K562 (cell line): ENCODE measurements at regions not wholly inside any gene's neighbourhood (a gene's known extent, or its start where the extent isn't known, plus 50 kb on each side); places are given as distances from the start of the nearest gene placed in this dataset.

Experiments used
- ATAC-seq: fragments of 200-7000 bp; cut with Tn5 transposase; 3 replicates; pipeline ENCODE4 v1.9.1; 2020; ENCODE audit warnings: moderate library complexity
- BruUV-seq: library from RNA; stranded (reverse); fragments of 400-500 nt; replicated peaks from 2 replicates; lab custom pipeline; 2021; lab: Mats Ljungman, UMichigan
- CTCF ChIA-PET: fragments of 300-600 bp; formaldehyde crosslinking; extraction: SDS; loops from one replicate; lab custom pipeline; 2021; ENCODE audit warnings: low intra/inter-chr PET ratio; lab: Yijun Ruan, JAX
- POLR2A ChIA-PET: fragments of 300-600, 350-650 bp; sonication (Branson Sonifier 250); formaldehyde crosslinking; extraction: SDS; loops from one replicate; lab custom pipeline; 2021; ENCODE audit warnings: antibody characterized with exemption, inconsistent platforms; lab: Yijun Ruan, JAX
- DNase-seq, 4 experiments: peaks; one replicate each; pipeline versions ENCODE4 v3.0.0 to v3.0.0-alpha.2; 2011 to 2018; ENCODE audit warnings: low spot score in 3 of 4, mixed read lengths in 3 of 4; ENCODE audit errors: extremely low read depth in 1 of 4
- FAIRE-seq: peaks from 2 replicates; lab custom pipeline; 2011; peaks lifted over from hg19 to GRCh38; lab: Jason Lieb, UNC
- H2AFZ ChIP-seq: 2 replicates; pipeline ENCODE4 v1.6.0; 2011; ENCODE audit warnings: low read depth, low read length, control low read depth, inconsistent platforms
- H3K27ac ChIP-seq: fragments of 200-600 bp; 3 replicates; pipeline ENCODE4 v1.8.0; 2011; ENCODE audit warnings: low read depth, mild to moderate bottlenecking, control low read depth, inconsistent platforms, low read length, moderate library complexity, mixed read lengths; ENCODE audit errors: extremely low read depth
- H3K27me3 ChIP-seq, 2 experiments: fragments of 300-600 bp in 1 of 2; 2 replicates in 1 of 2; 3 replicates in 1 of 2; pipeline versions ENCODE4 v1.6.0 to v1.8.0; 2011; ENCODE audit warnings: inconsistent platforms in 2 of 2, low read length in 2 of 2, mild to moderate bottlenecking in 1 of 2, mixed read lengths in 1 of 2, moderate library complexity in 1 of 2; ENCODE audit not compliant: control insufficient read depth in 2 of 2, insufficient read depth in 2 of 2
- H3K36me3 ChIP-seq: fragments of 300-600 bp; 3 replicates; pipeline ENCODE4 v1.8.0; 2011; ENCODE audit warnings: mild to moderate bottlenecking, low read length, inconsistent platforms; ENCODE audit not compliant: control insufficient read depth, insufficient read depth
- H3K4me1 ChIP-seq, 2 experiments: fragments of 200-600 bp in 1 of 2; replicated peaks in 1 of 2; 2 replicates in 1 of 2; 3 replicates in 1 of 2; pipeline versions ENCODE4 v1.5.1 to v1.8.0; 2011; ENCODE audit warnings: inconsistent platforms in 2 of 2, low read length in 2 of 2, mild to moderate bottlenecking in 1 of 2, mixed read lengths in 1 of 2, moderate library complexity in 1 of 2; ENCODE audit not compliant: control insufficient read depth in 2 of 2, insufficient read depth in 2 of 2
- H3K4me2 ChIP-seq: 2 replicates; pipeline ENCODE4 v1.6.1; 2011; ENCODE audit warnings: low read length, control low read depth, inconsistent platforms, mixed read lengths; ENCODE audit not compliant: insufficient read depth
- H3K4me3 ChIP-seq: fragments of 200-600 bp; sonication (generic), shearing (Covaris generic); 2 replicates; pipeline ENCODE4 v1.5.1; 2016; ENCODE audit warnings: control low read depth, inconsistent platforms
- H3K79me2 ChIP-seq: fragments of 200-600 bp; 3 replicates; pipeline ENCODE4 v1.8.0; 2011; ENCODE audit warnings: low read length, inconsistent platforms; ENCODE audit not compliant: control insufficient read depth, insufficient read depth
- H3K9ac ChIP-seq, 2 experiments: 2 replicates each; pipeline versions ENCODE4 v1.6.0 to v1.6.1; 2011; ENCODE audit warnings: low read depth in 2 of 2, low read length in 2 of 2, control low read depth in 1 of 2, inconsistent platforms in 1 of 2, mild to moderate bottlenecking in 1 of 2, mixed read lengths in 1 of 2; ENCODE audit not compliant: insufficient read depth in 1 of 2
- H3K9me1 ChIP-seq: one replicate; pipeline ENCODE4 v1.6.0; 2011; ENCODE audit warnings: inconsistent platforms, mild to moderate bottlenecking, low read length, moderate library complexity; ENCODE audit not compliant: control insufficient read depth, insufficient read depth
- H3K9me3 ChIP-seq: replicated peaks from 2 replicates; pipeline ENCODE4 v1.5.1; 2011; ENCODE audit warnings: low read depth, low read length, inconsistent platforms; ENCODE audit not compliant: control insufficient read depth, insufficient read depth
- H4K20me1 ChIP-seq: replicated peaks from 2 replicates; pipeline ENCODE4 v1.6.1; 2011; ENCODE audit warnings: low read length, inconsistent platforms, mixed read lengths; ENCODE audit not compliant: control insufficient read depth, insufficient read depth
- ETV5 ChIP-seq: sonication (generic); formaldehyde crosslinking; IDR thresholded peaks from 2 replicates; pipeline ENCODE4 v1.4.0; 2020; ENCODE audit warnings: low read depth, mild to moderate bottlenecking, missing genetic modification reagents
- HMG20A ChIP-seq: fragments of 450-650 bp; formaldehyde crosslinking; conservative IDR thresholded peaks from 2 replicates; pipeline ENCODE4 v1.4.0; 2020; ENCODE audit warnings: mild to moderate bottlenecking, mixed read lengths
- JUND ChIP-seq, 2 experiments: IDR thresholded peaks; 2 replicates in 1 of 2; 3 replicates in 1 of 2; pipeline ENCODE4 v1.6.1; 2011; ENCODE audit warnings: borderline replicate concordance in 2 of 2, low read depth in 2 of 2, low read length in 2 of 2, improper control_type of control experiment in 1 of 2, missing biosample characterization in 1 of 2, missing genetic modification characterization in 1 of 2, missing genetic modification reagents in 1 of 2
- LARP7 ChIP-seq: fragments of 450-650 bp; IDR thresholded peaks from 2 replicates; pipeline ENCODE4 v1.6.1; 2016
- NEUROD1 ChIP-seq: fragments of 150-350 bp; IDR thresholded peaks from 2 replicates; pipeline ENCODE4 v1.6.1; 2014; ENCODE audit warnings: borderline replicate concordance, low read length, low read depth; ENCODE audit not compliant: partially characterized antibody
- SLC30A9 ChIP-seq: fragments of 250-450 bp; sonication (Bioruptor Pico); IDR thresholded peaks from 2 replicates; pipeline ENCODE4 v1.8.0; 2022; ENCODE audit warnings: mild to moderate bottlenecking, moderate library complexity
- TAF15 ChIP-seq: fragments of 200-400 bp; formaldehyde crosslinking; IDR thresholded peaks from 2 replicates; pipeline ENCODE4 v1.6.1; 2017; ENCODE audit warnings: mild to moderate bottlenecking, low read depth, low read length, moderate library complexity
- TFAP4 ChIP-seq: sonication (generic); formaldehyde crosslinking; IDR thresholded peaks from 2 replicates; pipeline ENCODE4 v1.8.0; 2022; ENCODE audit warnings: missing genetic modification reagents, mild to moderate bottlenecking, moderate library complexity, borderline replicate concordance
- WGBS: fragments of 100-300 bp; shearing (Covaris generic); methylation state at CpG from one replicate; pipeline ENCODE4 v1.1.6; 2016; ENCODE audit warnings: low coverage, mixed read lengths; ENCODE audit not compliant: insufficient coverage; ENCODE audit errors: missing lambda C conversion rate; 5-methylcytosine and 5-hydroxymethylcytosine counted together
- in situ Hi-C: fragments of 300-500 bp; cut with MboI; formaldehyde crosslinking; loops from 4 replicates; pipeline ENCODE4 v1.15.0; 2018; ENCODE audit warnings: inconsistent platforms, mixed read lengths
- intact Hi-C: fragments of 100-400 bp; cut with micrococcal nuclease; formaldehyde crosslinking; loops from 2 replicates; pipeline ENCODE4 v1.14.2; 2022

- CTCF ChIA-PET: no interaction called here
- WGBS: 11% methylated on average over 6 of the region's 6 CpGs
- Histone ChIP-seq H3K9ac (no peak overlapping the region), H3K27ac (no peak overlapping the region), H2AFZ (no peak overlapping the region), H4K20me1 (no peaks in the 10 kb centered on the region), H3K4me1 (no peaks in the 10 kb centered on the region), H3K4me2 (no peak overlapping the region)
- no TSS peak for BruUV-seq
- FAIRE-seq: no peak
- ATAC-seq: no peak
- intact Hi-C loops: no loop called here
- TF ChIP-seq NEUROD1: no peak
- TF ChIP-seq JUND (IDR thresholded peaks at IDR 0.05; ENCODE audit: borderline replicate concordance, low read depth, low read length): no peak
- no peak for TF ChIP-seq JUND (tag; IDR thresholded peaks at IDR 0.05; ENCODE audit: borderline replicate concordance, low read depth, low read length)
- no peak for TF ChIP-seq SLC30A9 (CRISPR knock-in tag)
- no peak for TF ChIP-seq LARP7
- no peak for TF ChIP-seq HMG20A (CRISPR knock-in tag)
- no peak for TF ChIP-seq TFAP4
- no peak for TF ChIP-seq TAF15
- TF ChIP-seq ETV5 (CRISPR knock-in tag): no peak
- TF ChIP-seq, all 486 proteins: peak for 0
- Histone ChIP-seq H3K9me1 (no peaks in the 10 kb centered on the region), H3K4me3 (no peak overlapping the region), H3K27me3 (no peaks in the 10 kb centered on the region), H3K79me2 (no peaks in the 10 kb centered on the region), H3K9me3 (peaks cover 4% of the 10 kb centered on the region; the same call in 1 of the 2 replicates), H3K36me3 (no peaks in the 10 kb centered on the region)
- in situ Hi-C loops: no loop called here
- DNase-seq: no peak
- POLR2A ChIA-PET: no interaction called here
Measured at GRCh38 chr12:89775063-89775985, 66.7 kb upstream of the ATP2B1 start.
